ENCODE measurements at regions not wholly inside any gene's neighbourhood (a gene's known extent, or its start where the extent isn't known, plus 50 kb on each side); places are given as distances from the start of the nearest gene placed in this dataset.

- TF ChIP-seq REST (IDR thresholded peaks at IDR 0.05; ENCODE audit: low read depth), result no peak
Observed at GRCh38 chr4:122531038-122531437, 74.5 kb upstream of the IL2 start (continued).

GRCh38 chr4:122528879-122529278 lies 72.4 kb upstream of the IL2 start:
- H3K36me3 ChIP-seq (ENCODE audit: control insufficient read depth in 1 of 2, insufficient read depth in 2 of 2, low read length in 2 of 2), result no peaks in the 10 kb centered on the region
- H3K4me2 ChIP-seq (ENCODE audit: low read length), result no peak overlapping the region
- ATAC-seq (no peak), DNase-seq (ENCODE audit: low read depth, low spot score) (no peak)
- H3K4me3 ChIP-seq (replicated peaks in 1 of 2; ENCODE audit: low read depth in 1 of 2, low read length in 2 of 2), result no peak overlapping the region
- no peak overlapping the region for H3K27ac ChIP-seq (ENCODE audit: low read depth, low read length)
- H3K27me3 ChIP-seq (ENCODE audit: insufficient read depth, low read length), result no peaks in the 10 kb centered on the region
- H4K20me1 ChIP-seq (ENCODE audit: insufficient read depth), result no peaks in the 10 kb centered on the region
- CTCF ChIA-PET, result no interaction called here
- H3K9me2 ChIP-seq (ENCODE audit: insufficient read depth), result no peaks in the 10 kb centered on the region; the same call in 1 of the 2 replicates
- intact Hi-C loops (cut with micrococcal nuclease), result no loop called here
- TF ChIP-seq POLR2AphosphoS5 (IDR thresholded peaks at IDR 0.05; ENCODE audit: low read depth, low read length) (no peak), POLR2A (IDR thresholded peaks at IDR 0.05; ENCODE audit: borderline replicate concordance, extremely low read depth, insufficient read depth, insufficient read length) (no peak), RAD21 (IDR thresholded peaks at IDR 0.05; ENCODE audit: low read depth) (no peak), ZNF274 (IDR thresholded peaks at IDR 0.05; ENCODE audit: low read depth, low read length) (no peak), CTCF (IDR thresholded peaks at IDR 0.05 in 2 of 3, conservative IDR thresholded peaks at IDR 0.05 in 1 of 3; ENCODE audit: borderline replicate concordance in 1 of 3, insufficient read depth in 1 of 3, low read depth in 2 of 3, low read length in 2 of 3) (no peak)
- RAD21 ChIA-PET (ENCODE audit: low non-redundant PET in 1 of 2, low total read pairs in 2 of 2, uncharacterized antibody in 2 of 2, unreplicated experiment in 2 of 2), result no interaction called here
- H3K4me1 ChIP-seq (ENCODE audit: control insufficient read depth in 1 of 2, insufficient read depth in 2 of 2, low read length in 2 of 2), result no peaks in the 10 kb centered on the region
- BruUV-seq (replicated peaks), result no TSS peak
- H3K9ac ChIP-seq (ENCODE audit: low read length), result no peak overlapping the region
- H3K79me2 ChIP-seq (ENCODE audit: insufficient read depth, low read length), result no peaks in the 10 kb centered on the region
- no peaks in the 10 kb centered on the region for H3K9me3 ChIP-seq (ENCODE audit: control insufficient read depth in 1 of 2, insufficient read depth in 1 of 2, low read depth in 1 of 2, low read length in 2 of 2)
- H2AFZ ChIP-seq (ENCODE audit: low read depth, low read length, poor library complexity, severe bottlenecking), result no peak overlapping the region
- POLR2A ChIA-PET, result no interaction called here
